ENCODE measurements at regions not wholly inside any gene's neighbourhood (a gene's known extent, or its start where the extent isn't known, plus 50 kb on each side); places are given as distances from the start of the nearest gene placed in this dataset.

DNA sequence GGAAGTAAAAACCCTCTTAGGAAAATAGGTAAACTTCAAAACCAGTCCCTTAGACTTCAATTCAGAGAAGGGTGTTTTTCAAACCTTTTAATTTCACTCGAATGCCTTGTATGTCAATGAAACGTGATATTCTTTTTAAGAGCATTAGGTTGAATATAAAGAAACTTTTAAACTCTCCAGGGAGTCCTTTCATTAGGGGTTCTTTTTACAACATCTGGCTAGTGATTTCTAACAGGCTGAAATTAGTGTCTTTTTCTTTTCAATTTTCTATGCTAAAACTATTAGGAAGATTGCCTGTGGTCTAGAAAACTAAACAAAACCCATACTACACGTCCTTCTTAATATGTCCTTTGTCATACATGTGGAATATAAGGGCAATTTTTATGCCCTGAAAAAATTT lies 569.7 kb upstream of the CITED2 start:
- TF ChIP-seq CTCF (IDR thresholded peaks at IDR 0.05; ENCODE audit: low read length) (no peak), EZH2 (optimal IDR thresholded peaks at IDR 0.05; ENCODE audit: low read depth, low read length) (no peak)
